ENCODE measurements at regions not wholly inside any gene's neighbourhood (a gene's known extent, or its start where the extent isn't known, plus 50 kb on each side); places are given as distances from the start of the nearest gene placed in this dataset.

DNA sequence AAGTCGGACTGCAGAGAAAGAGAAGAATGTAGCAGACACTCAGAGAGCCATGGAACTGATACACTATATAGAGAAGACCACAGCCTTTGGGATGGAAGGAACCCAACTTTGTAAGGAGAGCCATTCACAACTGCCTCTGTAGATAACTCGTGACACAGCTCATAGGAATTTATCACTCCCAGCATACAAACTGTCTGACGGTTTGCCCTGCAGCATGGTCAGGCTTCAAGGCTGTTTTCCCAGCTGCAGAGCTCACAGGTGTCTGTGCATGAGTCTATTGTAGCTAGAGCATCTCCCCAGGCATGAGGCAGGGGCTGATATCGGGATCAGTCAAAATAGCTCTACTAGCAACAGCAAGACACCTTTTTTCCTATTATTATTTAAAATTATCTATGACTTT lies 130.5 kb upstream of the DTNBP1 start:
- DNase-seq: peak; percentile 82

DNA sequence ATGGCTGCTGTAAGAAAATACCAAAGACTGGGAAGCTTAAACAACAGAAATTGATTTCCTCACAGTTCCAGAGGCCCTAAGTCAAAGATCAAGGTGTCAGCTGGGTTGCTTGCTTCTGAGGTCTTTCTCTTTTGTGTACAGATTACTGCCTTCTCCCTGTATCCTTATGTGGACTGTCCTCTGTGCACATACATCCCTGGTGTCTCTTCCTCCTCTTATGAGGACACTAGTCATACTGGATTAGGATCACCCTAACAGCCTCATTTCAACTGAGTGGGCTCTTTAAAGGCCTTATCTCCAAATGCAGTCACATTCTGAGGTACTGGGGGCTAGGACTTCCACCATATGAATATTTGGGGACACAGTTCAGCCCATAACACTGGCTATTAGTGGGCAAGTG lies 130.0 kb upstream of the DTNBP1 start:
- DNase-seq: no peak

DNA sequence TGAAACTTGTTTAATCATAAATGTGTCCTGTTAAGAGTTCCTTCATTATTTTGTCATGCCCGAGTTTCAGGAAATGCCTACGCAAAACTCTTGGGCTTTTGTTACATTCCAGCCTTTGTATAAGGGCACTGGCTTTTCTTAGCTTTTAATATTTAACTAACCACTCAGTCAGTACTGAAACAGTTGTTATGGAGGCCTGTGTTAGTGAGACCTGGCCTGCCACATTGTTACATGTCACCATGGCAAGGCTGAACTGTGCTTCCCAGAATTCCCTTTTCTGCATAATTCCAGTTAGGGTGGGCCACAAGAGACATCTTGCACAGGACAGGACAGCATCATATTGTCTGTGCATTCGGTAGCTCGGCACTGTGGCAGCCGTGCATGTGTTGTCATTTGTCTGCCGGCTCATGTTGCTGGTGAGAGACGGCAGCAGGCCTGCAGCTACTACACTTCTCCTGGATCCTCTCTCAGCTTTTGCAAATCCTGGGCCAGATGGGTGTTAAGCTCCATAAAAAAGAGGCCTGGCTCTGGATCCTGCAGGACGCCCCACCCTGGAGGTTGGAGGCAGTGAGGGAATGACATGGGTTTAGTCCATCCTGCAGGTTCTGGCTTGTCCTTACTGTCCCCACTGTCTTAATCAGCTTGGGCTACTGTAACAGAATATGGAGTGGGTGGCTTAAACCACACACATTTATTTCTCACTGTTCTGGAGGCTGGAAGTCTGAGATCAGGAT lies 128.8 kb upstream of the DTNBP1 start:
- DNase-seq: no peak

- DNase-seq: no peak
These were observed 127.3 kb upstream of the DTNBP1 start for GRCh38 chr6:15790116-15790515.

GRCh38 chr6:15786846-15787245 lies 124.0 kb upstream of the DTNBP1 start:
- DNase-seq: no peak

- no peak for DNase-seq
These were observed 120.7 kb upstream of the DTNBP1 start for GRCh38 chr6:15783484-15783883.

GRCh38 chr6:15781890-15782289 lies 119.1 kb upstream of the DTNBP1 start:
- DNase-seq: no peak

- no peak for DNase-seq
These were observed 118.5 kb upstream of the DTNBP1 start for GRCh38 chr6:15781333-15781732.

- DNase-seq: no peak
These were observed 117.6 kb upstream of the DTNBP1 start for GRCh38 chr6:15780437-15780836.

GRCh38 chr6:15779726-15780125 lies 116.9 kb upstream of the DTNBP1 start:
- DNase-seq: no peak

- DNase-seq: no peak
These were observed 113.7 kb upstream of the DTNBP1 start for GRCh38 chr6:15776458-15776980.

GRCh38 chr6:15775741-15776140 lies 112.9 kb upstream of the DTNBP1 start:
- DNase-seq: no peak

DNA sequence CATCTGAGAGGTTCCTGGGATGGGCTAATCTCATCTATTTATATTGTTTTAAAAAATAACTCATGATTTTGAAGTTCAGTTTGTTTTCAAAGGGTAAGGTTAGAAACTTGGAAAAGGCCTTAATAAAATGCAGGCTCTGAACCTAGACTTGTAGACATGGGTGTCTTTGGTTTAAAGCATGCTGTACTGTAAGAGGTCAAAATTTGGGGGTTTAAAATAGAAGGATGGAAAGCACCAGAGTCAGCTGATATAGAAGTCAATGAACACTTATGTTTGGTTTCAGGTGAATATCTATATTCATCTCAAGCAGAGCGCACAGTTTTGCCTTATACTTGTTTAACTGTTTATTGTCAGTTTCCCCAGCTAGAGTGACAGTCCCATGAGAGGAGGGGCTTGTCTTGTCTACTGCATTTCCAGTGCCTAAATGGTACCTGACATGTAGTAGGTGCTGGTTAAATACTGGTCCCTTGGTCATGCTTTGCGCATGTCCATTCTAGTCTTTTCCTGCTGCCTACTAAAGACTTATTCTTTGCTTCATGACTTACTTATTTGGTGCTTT lies 112.3 kb upstream of the DTNBP1 start:
- DNase-seq: no peak

DNA sequence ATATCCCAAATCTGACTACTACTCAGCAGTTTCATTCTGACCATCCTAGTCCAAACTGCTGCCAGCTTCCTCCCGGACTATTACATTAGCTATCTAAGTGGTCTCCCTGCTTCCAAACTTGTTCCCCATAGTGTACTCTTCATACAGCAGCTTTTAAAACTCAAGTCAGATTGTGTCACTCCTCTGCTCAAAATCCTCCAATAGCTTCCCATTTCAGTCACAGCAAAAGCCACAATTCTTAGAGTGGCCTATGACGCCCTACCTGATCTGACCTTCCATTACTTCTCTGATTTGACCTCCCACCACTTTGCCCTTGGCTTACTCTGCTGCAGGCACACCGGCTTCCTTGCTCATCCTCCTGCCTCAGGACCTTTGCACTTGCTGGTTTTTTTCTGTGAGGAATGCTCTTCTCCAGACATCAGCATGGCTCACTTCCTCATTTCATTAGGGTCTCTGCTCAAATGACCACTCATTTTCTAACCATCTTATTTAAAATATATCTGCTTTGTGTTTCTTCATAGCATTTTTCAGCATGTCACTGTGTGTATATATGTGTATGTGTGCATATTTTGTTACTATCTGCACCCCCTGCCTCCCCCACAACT lies 111.1 kb upstream of the DTNBP1 start:
- DNase-seq: no peak

- peak; percentile 45 for DNase-seq
These were observed 107.7 kb upstream of the DTNBP1 start for GRCh38 chr6:15770347-15771143.

DNA sequence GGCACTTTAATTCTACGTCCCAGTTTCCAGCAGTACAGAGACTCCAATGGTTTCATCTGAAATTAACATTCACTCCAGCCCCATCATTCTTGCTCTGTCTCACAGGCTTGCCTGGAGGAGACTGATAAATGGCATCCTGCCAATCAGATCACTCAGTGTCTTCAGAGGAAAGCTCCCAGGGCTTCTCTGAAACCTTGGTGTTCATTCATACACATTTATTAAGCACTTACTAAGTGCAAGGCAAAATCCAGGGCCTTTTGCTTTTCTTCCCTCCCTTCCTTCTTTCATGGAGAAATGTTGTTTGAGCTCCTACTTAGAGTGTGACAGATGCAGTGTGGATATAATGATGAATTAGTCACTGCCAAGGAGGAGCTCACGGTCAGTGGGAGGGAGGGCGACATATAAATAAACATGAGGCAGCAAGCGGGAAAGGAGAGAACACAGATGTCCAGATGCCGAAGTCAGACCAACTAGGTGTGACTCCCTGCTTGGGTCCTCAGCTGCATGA lies 106.7 kb upstream of the DTNBP1 start:
- peak; percentile 28 for DNase-seq

DNA sequence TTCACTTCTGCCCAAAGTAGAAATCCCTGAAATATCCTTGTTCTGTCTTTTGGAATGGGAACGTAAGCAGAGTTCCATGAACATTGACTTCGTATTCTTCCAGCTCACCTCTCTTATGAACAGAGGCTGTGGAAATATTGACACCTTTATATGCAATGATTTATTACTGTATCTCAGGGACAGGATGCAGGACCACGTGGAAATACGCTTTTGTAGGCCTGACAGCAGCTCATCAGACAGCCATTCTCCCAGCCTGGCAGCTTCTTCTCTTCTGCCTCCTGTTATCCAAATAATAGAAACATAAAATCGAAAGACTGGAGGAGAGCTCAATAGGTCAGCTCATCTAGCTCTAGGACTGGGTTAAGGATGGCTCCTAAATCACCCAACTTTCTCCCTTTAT lies 106.2 kb upstream of the DTNBP1 start:
- no peak for DNase-seq

GRCh38 chr6:15763837-15764236 lies 101.0 kb upstream of the DTNBP1 start:
- peak; percentile 70 for DNase-seq

DNA sequence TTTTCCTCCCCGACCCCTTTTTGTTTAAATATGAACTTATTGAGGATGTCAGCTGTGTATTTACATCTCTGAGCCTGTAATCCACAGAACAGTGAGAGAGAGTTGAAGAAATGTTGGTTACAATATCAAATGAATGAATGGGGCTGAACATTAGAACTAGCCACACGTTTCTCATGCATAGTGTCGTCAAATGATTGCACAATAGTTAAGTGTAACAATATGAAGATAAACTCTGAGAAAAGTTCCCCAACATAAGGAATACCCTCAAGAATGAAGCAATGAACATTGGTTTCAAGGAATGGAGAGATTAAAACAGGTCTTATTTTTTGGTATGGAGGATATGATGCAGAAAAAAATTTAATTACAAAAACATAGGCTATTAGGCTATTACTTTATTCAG lies 100.5 kb upstream of the DTNBP1 start:
- peak; percentile 36 for DNase-seq

- DNase-seq: no peak
These were observed 98.2 kb upstream of the DTNBP1 start for GRCh38 chr6:15761045-15761502.

DNA sequence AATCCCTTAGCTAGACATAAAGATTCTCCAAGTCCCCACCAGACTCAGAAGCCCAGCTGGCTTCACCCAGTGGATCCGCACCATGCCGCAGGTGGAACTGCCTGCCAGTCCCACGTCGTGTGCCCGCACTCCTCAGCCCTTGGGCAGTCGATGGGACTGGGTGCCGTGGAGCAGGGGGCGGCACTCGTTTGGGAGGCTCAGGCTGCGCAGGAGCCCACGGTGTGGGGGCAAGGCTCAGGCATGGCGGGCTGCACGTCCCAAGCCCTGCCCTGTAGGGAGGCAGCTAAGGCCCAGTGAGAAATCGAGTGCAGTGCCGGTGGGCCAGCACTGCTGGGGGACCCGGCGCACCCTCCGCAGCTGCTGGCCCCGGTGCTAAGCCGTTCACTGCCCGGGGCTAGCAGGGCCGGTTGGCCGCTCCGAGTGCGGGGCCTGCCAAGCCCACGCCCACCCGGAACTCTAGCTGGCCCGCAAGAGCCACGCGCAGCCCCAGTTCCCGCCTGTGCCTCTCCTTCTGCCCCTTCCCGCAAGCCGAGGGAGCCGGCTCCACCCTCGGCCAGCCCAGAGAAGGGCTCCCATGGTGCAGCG lies 95.9 kb upstream of the DTNBP1 start:
- DNase-seq: no peak

- peak; percentile 49 for DNase-seq
These were observed 92.7 kb upstream of the DTNBP1 start for GRCh38 chr6:15755526-15755925.

DNA sequence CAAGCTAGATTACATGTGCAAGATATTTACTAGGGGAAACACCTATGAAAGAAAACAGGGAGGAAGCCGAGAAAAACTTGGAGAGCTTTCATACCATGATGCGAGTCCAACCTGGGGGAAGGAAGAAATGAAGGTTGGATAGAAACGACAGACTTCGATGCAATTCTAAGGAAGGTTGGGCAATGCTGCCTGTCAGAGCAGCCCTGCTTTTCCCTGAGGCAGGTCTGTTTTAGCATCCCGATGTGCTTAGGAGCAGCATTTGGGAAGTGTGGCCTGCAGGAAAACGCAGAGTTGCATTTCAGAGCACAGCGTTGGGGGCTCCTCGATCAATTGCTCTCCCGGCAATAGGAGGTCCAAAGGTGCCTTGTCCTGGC lies 91.9 kb upstream of the DTNBP1 start:
- DNase-seq: no peak

All from fibroblast of skin of right biceps (primary cell).